ENCODE measurements at regions not wholly inside any gene's neighbourhood (a gene's known extent, or its start where the extent isn't known, plus 50 kb on each side); places are given as distances from the start of the nearest gene placed in this dataset.
"Not testable (repeated sequence)": the region's sequence is repeated elsewhere in the genome, so short reads cannot be mapped to it uniquely, and the experiment has no call there.

- DNase-seq = no peak
- Mint-ChIP-seq H3K27me3 (no peaks in the 10 kb centered on the region), H3K4me3 (no peak overlapping the region), H3K27ac (no peak overlapping the region), H3K9me3 (peaks cover 23% of the 10 kb centered on the region), H3K4me1 (peaks cover 7% of the 10 kb centered on the region), H3K36me3 (ENCODE audit: low read depth) (peaks cover 15% of the 10 kb centered on the region)
- POLR2A ChIA-PET = no interaction called here
- CTCF ChIA-PET = interaction anchor here (1.1 to 2.3 kb wide), 5 partner anchors 8 to 237 kb away, joined by 3 to 5 read pairs (median 4); no protein-coding TSS in a partner anchor
Measured at GRCh38 chr6:137933696-137934095, 66.6 kb downstream of the TNFAIP3 start.

DNA sequence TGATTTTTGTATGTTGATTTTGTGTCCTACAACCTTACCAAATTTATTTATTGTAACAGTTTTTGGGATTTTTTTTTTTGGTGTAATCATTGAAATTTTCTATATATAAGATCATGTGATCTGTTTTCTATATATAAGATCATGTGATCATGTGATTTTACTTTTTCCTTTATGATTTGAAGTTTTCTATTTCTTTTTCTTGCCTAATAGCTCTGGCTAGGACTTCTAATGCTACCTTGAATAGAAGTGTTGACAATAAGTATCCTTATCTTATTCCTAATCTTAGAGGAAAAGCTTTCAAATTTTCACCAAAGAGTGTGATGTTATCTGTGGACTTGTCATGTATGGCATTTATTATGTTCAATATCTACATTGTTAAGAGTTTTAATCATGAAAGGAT is 69.7 kb downstream of the TNFAIP3 start:
- peaks cover 26% of the 10 kb centered on the region for H3K9me3 Mint-ChIP-seq
- H3K27ac Mint-ChIP-seq = no peak overlapping the region
- H3K4me3 Mint-ChIP-seq = no peak overlapping the region

DNA sequence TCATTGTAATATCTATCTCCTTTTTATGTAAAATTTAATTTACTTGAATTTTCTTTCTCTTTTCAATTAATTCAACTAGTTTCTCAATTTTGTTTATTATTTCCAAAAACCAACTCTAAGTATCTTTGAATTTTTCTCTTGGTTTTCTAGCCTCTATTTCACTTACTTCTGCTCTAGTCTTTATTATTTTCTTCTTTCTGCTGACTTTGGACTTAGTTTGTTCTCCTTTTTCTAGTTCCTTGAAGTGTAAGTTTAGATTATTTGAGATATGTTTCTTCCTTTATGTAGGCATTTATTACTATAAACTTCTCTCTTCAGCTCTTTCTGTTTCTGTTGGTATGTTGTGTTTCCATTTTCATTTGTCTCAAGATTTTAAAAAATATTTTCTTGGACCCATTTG is 70.8 kb downstream of the TNFAIP3 start:
- Mint-ChIP-seq H3K9me3 (peaks cover 26% of the 10 kb centered on the region), H3K36me3 (ENCODE audit: low read depth) (peaks cover 19% of the 10 kb centered on the region), H3K4me3 (no peak overlapping the region), H3K4me1 (peaks cover 20% of the 10 kb centered on the region), H3K27ac (no peak overlapping the region), H3K27me3 (no peaks in the 10 kb centered on the region)
- POLR2A ChIA-PET = no interaction called here
- CTCF ChIA-PET = interaction anchor here (1.0 kb wide), 1 partner anchor 232 kb away, joined by 3 read pairs; no protein-coding TSS in a partner anchor
- no peak for DNase-seq

More for the DNA sequence above, 69.7 kb downstream of the TNFAIP3 start:
- H3K4me1 Mint-ChIP-seq = peaks cover 16% of the 10 kb centered on the region
- POLR2A ChIA-PET = no interaction called here
- CTCF ChIA-PET = interaction anchor here (0.6 to 1.9 kb wide), 4 partner anchors 10 to 232 kb away, joined by 4 to 6 read pairs (median 5); no protein-coding TSS in a partner anchor
- no peak for DNase-seq
- H3K27me3 Mint-ChIP-seq = no peaks in the 10 kb centered on the region
- peaks cover 19% of the 10 kb centered on the region for H3K36me3 Mint-ChIP-seq (ENCODE audit: low read depth)

DNA sequence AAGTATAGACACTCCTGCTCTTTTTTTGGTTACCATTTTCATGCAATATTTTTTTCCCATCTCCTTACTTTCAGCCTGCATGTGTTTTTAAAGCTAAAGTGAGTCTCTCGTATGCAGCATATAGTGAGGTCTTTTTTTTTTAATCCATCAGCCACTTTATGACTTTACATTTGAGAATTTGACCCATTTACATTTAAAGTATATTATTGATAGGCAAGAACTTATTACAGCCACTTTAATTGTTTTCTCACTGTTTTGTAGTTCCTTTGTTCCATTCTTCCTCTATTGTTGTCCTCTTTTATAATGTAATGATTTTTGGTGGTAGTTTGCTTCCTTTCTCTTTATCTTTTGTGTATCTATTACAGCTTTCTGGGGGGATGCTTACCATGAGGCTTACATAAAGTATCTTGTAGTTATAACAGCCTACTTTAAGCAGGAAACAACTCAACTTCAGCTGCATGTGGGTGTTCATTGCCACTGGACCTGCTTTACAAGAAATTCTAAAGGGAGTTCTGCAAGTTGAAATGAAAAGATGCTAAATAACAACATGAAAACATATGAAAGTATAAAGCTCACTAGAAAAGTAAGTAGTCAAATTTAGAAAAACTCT is 71.8 kb downstream of the TNFAIP3 start:
- Mint-ChIP-seq H3K36me3 (ENCODE audit: low read depth) (peaks cover 19% of the 10 kb centered on the region), H3K9me3 (peaks cover 26% of the 10 kb centered on the region), H3K27ac (no peak overlapping the region), H3K27me3 (no peaks in the 10 kb centered on the region), H3K4me3 (no peak overlapping the region), H3K4me1 (peaks cover 20% of the 10 kb centered on the region)
- DNase-seq = no peak
- POLR2A ChIA-PET = no interaction called here
- CTCF ChIA-PET = interaction anchor here (0.6 to 3.1 kb wide), 18 partner anchors 9 to 559 kb away, joined by 3 to 16 read pairs (median 4); partner anchors contain the start of gene TNFAIP3

DNA sequence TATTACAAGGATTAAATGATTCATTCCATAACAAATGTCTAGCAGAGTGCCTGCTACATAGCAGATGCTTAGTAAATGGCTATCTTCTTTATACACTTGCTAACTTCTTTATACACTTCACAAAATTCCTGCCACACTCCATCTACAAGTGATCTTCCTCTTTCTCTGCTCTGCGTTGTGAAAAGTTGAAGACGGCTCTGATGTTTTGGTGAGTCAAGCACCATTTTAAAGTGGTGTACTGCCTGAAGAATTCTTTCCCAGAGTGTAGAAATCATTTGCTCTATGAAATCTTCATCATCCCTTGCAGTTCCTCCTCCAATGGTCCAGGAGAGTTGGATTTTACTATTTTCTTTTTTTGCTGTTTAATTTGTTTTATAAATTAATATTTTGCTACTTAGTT is 74.9 kb downstream of the TNFAIP3 start:
- ChIA-PET CTCF (interaction anchor here (1.2 kb wide), 1 partner anchor 237 kb away, joined by 3 read pairs; no protein-coding TSS in a partner anchor), POLR2A (no interaction called here)
- Mint-ChIP-seq H3K4me3 (no peak overlapping the region), H3K9me3 (peaks cover 15% of the 10 kb centered on the region), H3K27ac (no peak overlapping the region), H3K36me3 (ENCODE audit: low read depth) (peaks cover 11% of the 10 kb centered on the region), H3K4me1 (peaks cover 30% of the 10 kb centered on the region), H3K27me3 (no peaks in the 10 kb centered on the region)
- no peak for DNase-seq

DNA sequence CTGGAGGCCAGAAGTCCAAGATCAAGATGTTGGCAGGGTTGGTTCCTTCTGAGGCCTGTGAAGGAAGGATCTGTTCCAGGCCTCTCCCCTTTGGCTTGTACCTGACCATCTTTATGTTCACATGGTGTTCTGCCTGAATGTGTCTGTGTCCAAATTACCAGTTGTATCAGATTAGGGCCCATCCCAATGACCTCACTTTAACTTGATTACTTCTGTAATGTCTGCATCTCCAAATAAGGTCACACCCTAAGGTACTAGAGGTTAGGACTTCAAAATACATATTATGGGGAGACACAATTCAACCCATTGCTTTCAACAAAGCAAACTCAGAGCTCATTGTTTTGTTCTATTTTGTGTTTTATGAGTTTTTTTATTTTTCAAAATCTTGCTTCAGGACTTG is 75.7 kb downstream of the TNFAIP3 start:
- H3K4me3 Mint-ChIP-seq = no peak overlapping the region
- ChIA-PET CTCF (interaction anchor here (1.2 to 2.8 kb wide), 2 partner anchors 75 to 238 kb away, joined by 3 to 30 read pairs; partner anchors contain the start of gene TNFAIP3), POLR2A (no interaction called here)
- H3K27me3 Mint-ChIP-seq = no peaks in the 10 kb centered on the region
- H3K27ac Mint-ChIP-seq = no peak overlapping the region
- peaks cover 11% of the 10 kb centered on the region for H3K36me3 Mint-ChIP-seq (ENCODE audit: low read depth)
- H3K4me1 Mint-ChIP-seq = peaks cover 30% of the 10 kb centered on the region
- DNase-seq = no peak
- H3K9me3 Mint-ChIP-seq = peaks cover 12% of the 10 kb centered on the region

GRCh38 chr6:137944381-137944780 is 77.3 kb downstream of the TNFAIP3 start:
- H3K4me1 Mint-ChIP-seq = peaks cover 27% of the 10 kb centered on the region
- H3K27me3 Mint-ChIP-seq; DNase-seq; H3K36me3 Mint-ChIP-seq (ENCODE audit: low read depth); POLR2A ChIA-PET; H3K9me3 Mint-ChIP-seq; H3K27ac Mint-ChIP-seq; H3K4me3 Mint-ChIP-seq: not testable (repeated sequence)
- CTCF ChIA-PET = interaction anchor here (0.9 to 5.2 kb wide), 30 partner anchors 9 to 292 kb away, joined by 3 to 31 read pairs (median 4); partner anchors contain the start of gene TNFAIP3

GRCh38 chr6:137944793-137945498 is 77.9 kb downstream of the TNFAIP3 start:
- ChIA-PET CTCF (interaction anchor here (0.9 to 5.2 kb wide), 31 partner anchors 8 to 292 kb away, joined by 3 to 31 read pairs (median 4); partner anchors contain the start of gene TNFAIP3), POLR2A (no interaction called here)
- DNase-seq = peak; percentile 54
- Mint-ChIP-seq H3K36me3 (ENCODE audit: low read depth) (no peaks in the 10 kb centered on the region), H3K27ac (no peak overlapping the region), H3K4me1 (peaks cover 30% of the 10 kb centered on the region), H3K4me3 (no peak overlapping the region), H3K9me3 (no peaks in the 10 kb centered on the region), H3K27me3 (no peaks in the 10 kb centered on the region)

DNA sequence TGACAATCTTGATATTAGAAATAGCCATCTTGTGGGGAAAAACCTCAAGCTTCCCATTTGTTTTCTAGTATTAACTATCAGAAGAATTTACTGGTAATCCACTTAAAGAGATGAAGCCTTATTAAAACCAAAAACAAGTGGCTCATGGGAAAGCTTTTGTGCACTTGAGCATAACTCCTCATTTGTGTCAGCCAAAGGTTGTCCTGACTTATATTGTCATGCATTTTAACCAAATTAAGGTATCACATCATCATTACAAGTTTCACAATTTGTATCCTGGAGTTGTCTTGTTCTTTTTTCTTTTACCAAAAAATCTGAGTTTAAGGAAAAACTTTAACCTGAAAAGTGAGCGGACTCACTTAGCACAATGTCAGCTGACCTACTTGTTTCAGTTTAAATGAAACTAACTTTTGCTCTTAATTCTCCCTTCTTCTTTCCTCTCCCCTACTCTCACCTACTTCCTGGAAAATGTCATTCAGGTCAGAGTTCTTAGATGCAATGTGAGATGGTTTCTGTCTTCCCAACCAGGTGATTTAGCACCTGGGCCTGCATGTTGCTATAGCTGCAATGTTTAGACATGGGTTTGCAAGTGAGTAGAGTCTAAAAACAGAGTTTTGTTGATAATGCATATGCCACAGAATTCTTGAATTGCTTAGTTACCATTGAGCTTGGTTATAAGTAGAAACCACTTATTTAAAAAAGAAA is 82.8 kb downstream of the TNFAIP3 start:
- no peak for DNase-seq
- ChIA-PET CTCF (interaction anchor here (1.0 to 2.9 kb wide), 8 partner anchors 10 to 243 kb away, joined by 3 to 16 read pairs (median 4); partner anchors contain the start of gene TNFAIP3), POLR2A (no interaction called here)
- Mint-ChIP-seq H3K27me3 (peaks cover 5% of the 10 kb centered on the region), H3K4me3 (no peak overlapping the region), H3K4me1 (peaks cover 20% of the 10 kb centered on the region), H3K9me3 (no peaks in the 10 kb centered on the region), H3K27ac (peak overlapping the region; percentile 75), H3K36me3 (ENCODE audit: low read depth) (no peaks in the 10 kb centered on the region)

- Mint-ChIP-seq H3K27ac (no peak overlapping the region), H3K27me3 (peaks cover 5% of the 10 kb centered on the region), H3K36me3 (ENCODE audit: low read depth) (no peaks in the 10 kb centered on the region), H3K9me3 (no peaks in the 10 kb centered on the region), H3K4me1 (peaks cover 16% of the 10 kb centered on the region), H3K4me3 (no peak overlapping the region)
- CTCF ChIA-PET = interaction anchor here (1.1 to 2.9 kb wide), 6 partner anchors 10 to 248 kb away, joined by 3 to 16 read pairs (median 4); partner anchors contain the start of gene TNFAIP3
- POLR2A ChIA-PET = no interaction called here
- no peak for DNase-seq
Measured at GRCh38 chr6:137950581-137950980, 83.5 kb downstream of the TNFAIP3 start.

DNA sequence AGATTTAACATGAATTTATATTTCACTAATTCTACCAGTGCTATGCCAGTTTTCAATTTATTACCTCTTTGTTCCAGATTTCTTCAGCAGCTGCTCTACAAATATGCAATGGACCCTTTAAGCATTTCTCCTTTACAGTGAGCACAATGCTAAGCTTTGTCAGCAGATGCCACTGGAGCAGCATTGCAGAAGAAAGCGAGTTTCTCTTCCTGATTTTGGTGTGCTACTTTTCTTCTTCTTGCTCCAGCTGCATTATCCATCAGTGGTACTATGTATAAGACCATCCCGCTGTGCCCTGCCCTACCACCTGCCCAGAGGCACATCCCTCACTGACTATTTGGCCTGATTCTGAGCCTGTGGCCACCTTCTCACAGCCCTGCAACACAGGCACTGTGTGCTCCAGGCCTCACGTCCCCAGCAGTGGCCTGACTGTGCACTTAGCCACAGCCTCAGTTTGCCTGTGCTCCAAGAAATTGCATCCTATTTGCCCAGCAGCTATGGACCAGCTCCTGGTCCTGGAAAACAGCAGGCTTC is 84.1 kb downstream of the TNFAIP3 start:
- ChIA-PET CTCF (interaction anchor here (1.1 to 2.9 kb wide), 7 partner anchors 11 to 248 kb away, joined by 3 to 16 read pairs (median 4); partner anchors contain the start of gene TNFAIP3), POLR2A (no interaction called here)
- H3K4me1 Mint-ChIP-seq = peaks cover 14% of the 10 kb centered on the region
- peak overlapping the region; percentile 3 for H3K27ac Mint-ChIP-seq
- H3K27me3 Mint-ChIP-seq = peaks cover 5% of the 10 kb centered on the region
- no peaks in the 10 kb centered on the region for H3K9me3 Mint-ChIP-seq
- H3K4me3 Mint-ChIP-seq = no peak overlapping the region
- DNase-seq = no peak
- H3K36me3 Mint-ChIP-seq (ENCODE audit: low read depth) = no peaks in the 10 kb centered on the region

- Mint-ChIP-seq H3K4me1 (peaks cover 15% of the 10 kb centered on the region), H3K27me3 (peaks cover 5% of the 10 kb centered on the region), H3K4me3 (no peak overlapping the region), H3K36me3 (ENCODE audit: low read depth) (no peaks in the 10 kb centered on the region), H3K27ac (no peak overlapping the region), H3K9me3 (no peaks in the 10 kb centered on the region)
- DNase-seq = no peak
- ChIA-PET POLR2A (no interaction called here), CTCF (interaction anchor here (0.5 to 1.7 kb wide), 8 partner anchors 8 to 153 kb away, joined by 3 to 4 read pairs (median 4); no protein-coding TSS in a partner anchor)
Measured at GRCh38 chr6:137952247-137952646, 85.2 kb downstream of the TNFAIP3 start.

Measured in activated CD4-positive, alpha-beta T cell treated with anti-CD3 and anti-CD28 coated beads, Interleukin-2, amount 10 ng/mL, durations not matched to agents 7 days and 5 days (primary cell).